Endothelial cell of umbilical vein (primary cell): ENCODE measurements at regions not wholly inside any gene's neighbourhood (a gene's known extent, or its start where the extent isn't known, plus 50 kb on each side); places are given as distances from the start of the nearest gene placed in this dataset.

Experiments
- BruUV-seq: library from RNA; stranded (reverse); fragments of 400-500 nt; replicated peaks from 2 replicates; lab custom pipeline; 2021; lab: Mats Ljungman, UMichigan
- CTCF ChIA-PET: fragments of 300-600, 350-600 bp; sonication (Branson Sonifier 250); formaldehyde crosslinking; loops from one replicate; lab custom pipeline; 2021; ENCODE audit warnings: antibody characterized with exemption, inconsistent platforms; lab: Charles Lee
- POLR2A ChIA-PET: fragments of 300-600, 350-600 bp; sonication (Branson Sonifier 250); formaldehyde crosslinking; loops from one replicate; lab custom pipeline; 2021; ENCODE audit warnings: antibody characterized with exemption, inconsistent platforms; lab: Charles Lee
- DNase-seq: peaks from one replicate; pipeline ENCODE4 v3.0.0-alpha.2; 2011; ENCODE audit warnings: low read depth, low spot score
- FAIRE-seq: peaks from 2 replicates; lab custom pipeline; 2011; peaks lifted over from hg19 to GRCh38; lab: Jason Lieb, UNC
- H2AFZ ChIP-seq: 2 replicates; pipeline ENCODE4 v1.6.0; 2012; ENCODE audit warnings: low read depth, low read length, control low read depth, inconsistent platforms
- H3K27ac ChIP-seq: 2 replicates; pipeline ENCODE4 v1.5.1; 2011; ENCODE audit warnings: low read depth, mild to moderate bottlenecking, control low read depth, low read length, moderate library complexity; ENCODE audit not compliant: insufficient read depth
- H3K27me3 ChIP-seq, 2 experiments: 2 replicates each; pipeline versions ENCODE4 v1.6.0 to v1.6.1; 2011; ENCODE audit warnings: low read length in 2 of 2, mixed read lengths in 1 of 2; ENCODE audit not compliant: control insufficient read depth in 2 of 2, insufficient read depth in 2 of 2
- H3K36me3 ChIP-seq, 2 experiments: 2 replicates in 1 of 2; 3 replicates in 1 of 2; pipeline ENCODE4 v1.5.1; 2011; ENCODE audit warnings: low read length in 2 of 2, mild to moderate bottlenecking in 1 of 2, moderate library complexity in 1 of 2; ENCODE audit not compliant: control insufficient read depth in 2 of 2, insufficient read depth in 2 of 2; ENCODE audit errors: extremely low read depth in 1 of 2
- H3K4me1 ChIP-seq: 3 replicates; pipeline ENCODE4 v1.5.1; 2011; ENCODE audit warnings: mild to moderate bottlenecking, low read length; ENCODE audit not compliant: control insufficient read depth, insufficient read depth; ENCODE audit errors: extremely low read depth
- H3K4me2 ChIP-seq: 2 replicates; pipeline ENCODE4 v1.6.1; 2011; ENCODE audit warnings: low read length, control low read depth, mixed read lengths; ENCODE audit not compliant: insufficient read depth
- H3K4me3 ChIP-seq, 3 experiments: fragments of 200-600 bp in 1 of 3; sonication (generic), shearing (Covaris generic) in 1 of 3; replicated peaks in 1 of 3; 2 replicates each; pipeline ENCODE4 v1.5.1; 2011 to 2016; ENCODE audit warnings: control low read depth in 3 of 3, low read length in 3 of 3, mild to moderate bottlenecking in 2 of 3, inconsistent platforms in 1 of 3, low read depth in 1 of 3, moderate library complexity in 1 of 3; ENCODE audit not compliant: insufficient read depth in 1 of 3
- H3K79me2 ChIP-seq: 2 replicates; pipeline ENCODE4 v1.6.0; 2012; ENCODE audit warnings: low read length, inconsistent platforms; ENCODE audit not compliant: control insufficient read depth, insufficient read depth
- H3K9ac ChIP-seq: replicated peaks from 2 replicates; pipeline ENCODE3; 2011; ENCODE audit warnings: low read length, control low read depth; ENCODE audit not compliant: insufficient read depth; ENCODE audit errors: extremely low read depth
- H3K9me1 ChIP-seq: replicated peaks from 3 replicates; pipeline ENCODE4 v1.6.0; 2011; ENCODE audit warnings: mild to moderate bottlenecking, low read length; ENCODE audit not compliant: control insufficient read depth, insufficient read depth; ENCODE audit errors: extremely low read depth
- H3K9me3 ChIP-seq: replicated peaks from 2 replicates; pipeline ENCODE4 v1.5.1; 2012; ENCODE audit warnings: low read length, inconsistent platforms; ENCODE audit not compliant: control insufficient read depth, insufficient read depth
- H4K20me1 ChIP-seq: replicated peaks from 2 replicates; pipeline ENCODE3; 2011; ENCODE audit warnings: mild to moderate bottlenecking, low read length; ENCODE audit not compliant: control insufficient read depth, insufficient read depth; ENCODE audit errors: extremely low read depth
- CTCF ChIP-seq, 2 donors: IDR thresholded peaks; 1 replicate in 1 of 2; 2 replicates in 1 of 2; pipeline ENCODE4 v1.5.1; 2011; ENCODE audit warnings: low read length in 2 of 2, mild to moderate bottlenecking in 2 of 2, moderate library complexity in 2 of 2, control low read depth in 1 of 2, inconsistent platforms in 1 of 2, low read depth in 1 of 2; ENCODE audit not compliant: insufficient read depth in 1 of 2; ENCODE audit errors: extremely low read depth in 1 of 2
- EZH2 ChIP-seq: IDR thresholded peaks from 2 replicates; pipeline ENCODE4 v1.6.1; 2012; ENCODE audit warnings: borderline replicate concordance, low read depth, mild to moderate bottlenecking, moderate library complexity, low read length, inconsistent platforms; ENCODE audit not compliant: severe bottlenecking
- FOS ChIP-seq: IDR thresholded peaks from 2 replicates; pipeline ENCODE4 v1.6.1; 2011; ENCODE audit warnings: mild to moderate bottlenecking, low read length, moderate library complexity, borderline replicate concordance; ENCODE audit not compliant: insufficient read depth
- GATA2 ChIP-seq: IDR thresholded peaks from 2 replicates; pipeline ENCODE4 v1.7.0; 2011; ENCODE audit warnings: low read depth, mild to moderate bottlenecking, moderate library complexity, mixed read lengths, low read length; ENCODE audit not compliant: insufficient read length, insufficient read depth
- JUN ChIP-seq: IDR thresholded peaks from 2 replicates; pipeline ENCODE4 v1.6.1; 2011; ENCODE audit warnings: borderline replicate concordance, low read depth; ENCODE audit not compliant: insufficient read length, insufficient read depth
- MAX ChIP-seq: IDR thresholded peaks from 2 replicates; pipeline ENCODE4 v1.6.1; 2011; ENCODE audit not compliant: insufficient read depth, insufficient read length
- MYC ChIP-seq: IDR thresholded peaks from one replicate; pipeline ENCODE4 v1.6.1; 2011; ENCODE audit warnings: mild to moderate bottlenecking, low read depth, low read length
- POLR2A ChIP-seq: IDR thresholded peaks from 2 replicates; pipeline ENCODE4 v1.6.1; 2012; ENCODE audit warnings: low read depth, mild to moderate bottlenecking, control low read depth, low read length
- POLR2AphosphoS5 ChIP-seq: IDR thresholded peaks from 2 replicates; pipeline ENCODE4 v1.6.1; 2012; ENCODE audit warnings: low read depth, mild to moderate bottlenecking, control low read depth, low read length, moderate library complexity; ENCODE audit not compliant: insufficient read depth
- dilution Hi-C: fragments of 300-500 bp; cut with MboI; formaldehyde crosslinking; loops from one replicate; pipeline ENCODE4 v1.15.0; 2019; ENCODE audit warnings: low sequenced_read_pairs; ENCODE audit not compliant: extremely low pct_ligation_motif_present
- intact Hi-C: fragments of 100-400 bp; cut with micrococcal nuclease; formaldehyde crosslinking; loops from one replicate; pipeline ENCODE4 v1.10.0; 2022

GRCh38 chr13:73340069-73340468 lies 281.3 kb downstream of the KLF5 start:
- H3K9me1 ChIP-seq = no peaks in the 10 kb centered on the region
- H4K20me1 ChIP-seq = no peaks in the 10 kb centered on the region
- TF ChIP-seq GATA2 = no peak
- no peak for TF ChIP-seq POLR2A
- TF ChIP-seq CTCF (IDR thresholded peaks at IDR 0.05; ENCODE audit: extremely low read depth in 1 of 2, insufficient read depth in 1 of 2, low read depth in 1 of 2, low read length in 2 of 2) = no peak
- TF ChIP-seq POLR2AphosphoS5 = no peak
- no peak for TF ChIP-seq EZH2
- no peak for TF ChIP-seq FOS
- TF ChIP-seq JUN = no peak
- TF ChIP-seq MAX = no peak
- TF ChIP-seq MYC = no peak
- no peaks in the 10 kb centered on the region for H3K9me3 ChIP-seq
- no peaks in the 10 kb centered on the region for H3K36me3 ChIP-seq
- H3K79me2 ChIP-seq = no peaks in the 10 kb centered on the region
- dilution Hi-C loops = no loop called here
- DNase-seq = no peak
- no TSS peak for BruUV-seq
- FAIRE-seq = no peak
- no peak overlapping the region for H3K4me2 ChIP-seq
- ChIA-PET CTCF (no interaction called here), POLR2A (no interaction called here)
- no peak overlapping the region for H3K9ac ChIP-seq
- intact Hi-C loops = no loop called here
- H3K4me3 ChIP-seq = no peak overlapping the region
- peaks cover 3% of the 10 kb centered on the region for H3K4me1 ChIP-seq
- no peak overlapping the region for H2AFZ ChIP-seq
- no peak overlapping the region for H3K27ac ChIP-seq
- H3K27me3 ChIP-seq = no peaks in the 10 kb centered on the region
